ENCODE measurements at regions not wholly inside any gene's neighbourhood (a gene's known extent, or its start where the extent isn't known, plus 50 kb on each side); places are given as distances from the start of the nearest gene placed in this dataset.
"Not testable (repeated sequence)": the region's sequence is repeated elsewhere in the genome, so short reads cannot be mapped to it uniquely, and the experiment has no call there.

GRCh38 chr9:21626493-21626892, 144.4 kb upstream of the IFNE start:
- no peak overlapping the region for H2BK120ac ChIP-seq (ENCODE audit: low read depth, low read length, poor library complexity, severe bottlenecking)
- no peak overlapping the region for H2AK5ac ChIP-seq (ENCODE audit: insufficient read length, low read length)
- no peak overlapping the region for H2AFZ ChIP-seq (ENCODE audit: low read length)
- H3K9me3 Mint-ChIP-seq = no peaks in the 10 kb centered on the region; a peak in 1 of 5 replicates
- no peak overlapping the region for H4K91ac ChIP-seq (ENCODE audit: insufficient read length, low read depth, low read length)
- H3K4me1 Mint-ChIP-seq = 0 out of 4 replicates have a peak, but pooled peaks cover 0 to 3% of the 10 kb centered on the region in 2 experiments
- WGBS (ENCODE audit: extremely low coverage, insufficient read length, low lambda C conversion rate) = no CpG with 5 or more reads among the region's 2 CpGs
- no peaks in the 10 kb centered on the region for H4K20me1 ChIP-seq (ENCODE audit: control insufficient read depth, insufficient read depth, insufficient read length)
- H3K27me3 ChIP-seq (ENCODE audit: insufficient read depth, low read length) = no peaks in the 10 kb centered on the region
- no peak overlapping the region for H3K14ac ChIP-seq (ENCODE audit: insufficient read depth, low read length)
- no peaks in the 10 kb centered on the region for H3K9me3 ChIP-seq (ENCODE audit: control insufficient read depth, low read depth, low read length)
- no peak for DNase-seq
- no peaks in the 10 kb centered on the region for H3K79me1 ChIP-seq (ENCODE audit: insufficient read depth, low read depth, low read length, poor library complexity, severe bottlenecking)
- H4K5ac ChIP-seq (ENCODE audit: insufficient read length, low read depth, low read length) = no peak overlapping the region
- no peak overlapping the region for H3K4me3 Mint-ChIP-seq
- H3K23me2 ChIP-seq (ENCODE audit: insufficient read length, low read depth, low read length, poor library complexity, severe bottlenecking) = no peaks in the 10 kb centered on the region
- no peak overlapping the region for H3K4ac ChIP-seq (ENCODE audit: low read depth, low read length)
- H3K4me1 ChIP-seq (ENCODE audit: insufficient read depth, low read length) = no peaks in the 10 kb centered on the region
- H3K27ac Mint-ChIP-seq = no peak overlapping the region
- TF ChIP-seq CTCF (conservative IDR thresholded peaks at IDR 0.05) = no peak
- no peak overlapping the region for H3K56ac ChIP-seq (ENCODE audit: insufficient read length, low read depth, low read length)
- no peaks in the 10 kb centered on the region; the same call in 1 of the 2 replicates for H3K27me3 Mint-ChIP-seq (ENCODE audit: low read depth)
- no peak overlapping the region for H2BK12ac ChIP-seq (ENCODE audit: insufficient read length, low read depth, low read length)
- H3K23ac ChIP-seq (ENCODE audit: insufficient read length, low read depth, low read length) = no peak overlapping the region
- no peaks in the 10 kb centered on the region for H3K79me2 ChIP-seq (ENCODE audit: insufficient read depth, low read length)
- no peak overlapping the region for H2BK15ac ChIP-seq (ENCODE audit: low read depth, low read length)
- no peaks in the 10 kb centered on the region for H3K36me3 Mint-ChIP-seq (ENCODE audit: insufficient read depth in 1 of 3, low read depth in 3 of 3)
- H3K9ac ChIP-seq (ENCODE audit: extremely low read depth, insufficient read length, low read length) = no peak overlapping the region
- no peak overlapping the region for H3K18ac ChIP-seq (ENCODE audit: insufficient read length, low read depth, low read length)
- no peak overlapping the region for H2BK5ac ChIP-seq (ENCODE audit: insufficient read length, low read length)
- H4K8ac ChIP-seq (replicated peaks; ENCODE audit: insufficient read length, low read depth, low read length) = no peak overlapping the region
- no peak overlapping the region for H3T11ph ChIP-seq (ENCODE audit: low read length)
- no peak overlapping the region for H2BK20ac ChIP-seq (ENCODE audit: low read depth, low read length, poor library complexity, severe bottlenecking)
- no peak overlapping the region for H3K4me2 ChIP-seq (ENCODE audit: insufficient read depth, insufficient read length, low read length)
- H3K27ac ChIP-seq (ENCODE audit: insufficient read length, low read depth, low read length) = no peak overlapping the region

DNA sequence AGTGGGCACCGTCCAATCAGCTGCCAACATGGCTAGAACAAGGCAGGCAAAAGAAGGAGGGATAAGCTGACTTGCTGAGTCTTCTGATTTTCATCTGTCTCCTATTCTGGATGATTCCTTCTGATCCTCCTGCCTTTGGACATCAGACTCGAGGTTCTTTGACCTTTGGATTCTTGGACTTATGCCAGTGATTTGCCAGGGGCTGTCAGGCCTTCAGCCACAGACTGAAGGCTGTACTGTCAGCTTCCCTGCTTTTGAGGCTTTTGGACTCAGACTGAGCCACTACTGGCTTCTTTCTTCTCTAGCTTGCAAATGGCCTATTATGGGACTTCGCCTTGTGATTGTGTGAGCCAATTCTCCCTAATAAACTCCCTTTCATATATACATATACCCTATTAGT, 146.8 kb upstream of the IFNE start:
- H4K8ac ChIP-seq (replicated peaks; ENCODE audit: insufficient read length, low read depth, low read length); H3K4ac ChIP-seq (ENCODE audit: low read depth, low read length); H3K27ac Mint-ChIP-seq; H3K79me2 ChIP-seq (ENCODE audit: insufficient read depth, low read length); H3K9ac ChIP-seq (ENCODE audit: extremely low read depth, insufficient read length, low read length); H3K27me3 Mint-ChIP-seq (ENCODE audit: low read depth); H3T11ph ChIP-seq (ENCODE audit: low read length); H3K27me3 ChIP-seq (ENCODE audit: insufficient read depth, low read length); H4K91ac ChIP-seq (ENCODE audit: insufficient read length, low read depth, low read length); H2BK12ac ChIP-seq (ENCODE audit: insufficient read length, low read depth, low read length); H2BK120ac ChIP-seq (ENCODE audit: low read depth, low read length, poor library complexity, severe bottlenecking); H3K9me3 Mint-ChIP-seq; H3K14ac ChIP-seq (ENCODE audit: insufficient read depth, low read length); H3K23me2 ChIP-seq (ENCODE audit: insufficient read length, low read depth, low read length, poor library complexity, severe bottlenecking); H3K36me3 Mint-ChIP-seq (ENCODE audit: insufficient read depth in 1 of 3, low read depth in 3 of 3); H2BK5ac ChIP-seq (ENCODE audit: insufficient read length, low read length); H3K18ac ChIP-seq (ENCODE audit: insufficient read length, low read depth, low read length); H3K79me1 ChIP-seq (ENCODE audit: insufficient read depth, low read depth, low read length, poor library complexity, severe bottlenecking); H3K4me1 ChIP-seq (ENCODE audit: insufficient read depth, low read length); H3K4me2 ChIP-seq (ENCODE audit: insufficient read depth, insufficient read length, low read length); DNase-seq; H2AFZ ChIP-seq (ENCODE audit: low read length); H4K5ac ChIP-seq (ENCODE audit: insufficient read length, low read depth, low read length); H3K4me1 Mint-ChIP-seq; H3K23ac ChIP-seq (ENCODE audit: insufficient read length, low read depth, low read length); H2BK15ac ChIP-seq (ENCODE audit: low read depth, low read length); H3K4me3 Mint-ChIP-seq; H3K27ac ChIP-seq (ENCODE audit: insufficient read length, low read depth, low read length); H3K9me3 ChIP-seq (ENCODE audit: control insufficient read depth, low read depth, low read length); H2AK5ac ChIP-seq (ENCODE audit: insufficient read length, low read length); H3K56ac ChIP-seq (ENCODE audit: insufficient read length, low read depth, low read length); H2BK20ac ChIP-seq (ENCODE audit: low read depth, low read length, poor library complexity, severe bottlenecking); H4K20me1 ChIP-seq (ENCODE audit: control insufficient read depth, insufficient read depth, insufficient read length): not testable (repeated sequence)
- no CpG with 5 or more reads among the region's 3 CpGs for WGBS (ENCODE audit: extremely low coverage, insufficient read length, low lambda C conversion rate)

Measured in H9 (cell line).